ENCODE measurements at regions not wholly inside any gene's neighbourhood (a gene's known extent, or its start where the extent isn't known, plus 50 kb on each side); places are given as distances from the start of the nearest gene placed in this dataset.
"Not testable (repeated sequence)": the region's sequence is repeated elsewhere in the genome, so short reads cannot be mapped to it uniquely, and the experiment has no call there.

GRCh38 chr4:31023109-31023508 lies 302.9 kb downstream of the PCDH7 start:
- DNase-seq, result no peak

GRCh38 chr4:31023742-31024141 lies 303.6 kb downstream of the PCDH7 start:
- DNase-seq, result no peak

GRCh38 chr4:31024781-31025180 lies 304.6 kb downstream of the PCDH7 start:
- DNase-seq, result not testable (repeated sequence)

GRCh38 chr4:31026256-31026655 lies 306.1 kb downstream of the PCDH7 start:
- no peak for DNase-seq

GRCh38 chr4:31034550-31034949 lies 314.4 kb downstream of the PCDH7 start:
- DNase-seq, result no peak

GRCh38 chr4:31035761-31036160 lies 315.6 kb downstream of the PCDH7 start:
- no peak for DNase-seq

GRCh38 chr4:31037703-31038102 lies 317.5 kb downstream of the PCDH7 start:
- DNase-seq, result no peak

GRCh38 chr4:31039382-31039781 lies 319.2 kb downstream of the PCDH7 start:
- no peak for DNase-seq

GRCh38 chr4:31040106-31040505 lies 319.9 kb downstream of the PCDH7 start:
- no peak for DNase-seq

GRCh38 chr4:31041385-31041784 lies 321.2 kb downstream of the PCDH7 start:
- DNase-seq, result no peak

GRCh38 chr4:31041853-31042252 lies 321.7 kb downstream of the PCDH7 start:
- no peak for DNase-seq

- no peak for DNase-seq
These were observed 323.4 kb downstream of the PCDH7 start for GRCh38 chr4:31043382-31044062.

- DNase-seq, result no peak
These were observed 325.0 kb downstream of the PCDH7 start for GRCh38 chr4:31045151-31045550.

- DNase-seq, result no peak
These were observed 325.7 kb downstream of the PCDH7 start for GRCh38 chr4:31045724-31046318.

GRCh38 chr4:31051151-31051550 lies 331.0 kb downstream of the PCDH7 start:
- no peak for DNase-seq

GRCh38 chr4:31051565-31051964 lies 331.4 kb downstream of the PCDH7 start:
- DNase-seq, result no peak

- peak; percentile 15 for DNase-seq
These were observed 332.4 kb downstream of the PCDH7 start for GRCh38 chr4:31052519-31052918.

- DNase-seq, result no peak
These were observed 333.3 kb downstream of the PCDH7 start for GRCh38 chr4:31053451-31053850.

- no peak for DNase-seq
These were observed 334.1 kb downstream of the PCDH7 start for GRCh38 chr4:31054295-31054694.

GRCh38 chr4:31058656-31059055 lies 338.5 kb downstream of the PCDH7 start:
- peak; percentile 9 for DNase-seq

- DNase-seq, result no peak
These were observed 339.8 kb downstream of the PCDH7 start for GRCh38 chr4:31059753-31060522.

- no peak for DNase-seq
These were observed 344.9 kb downstream of the PCDH7 start for GRCh38 chr4:31065086-31065485.

- DNase-seq, result no peak
These were observed 348.3 kb downstream of the PCDH7 start for GRCh38 chr4:31068257-31069075.
